GM18907 (cell line): ENCODE measurements at regions not wholly inside any gene's neighbourhood (a gene's known extent, or its start where the extent isn't known, plus 50 kb on each side); places are given as distances from the start of the nearest gene placed in this dataset.
A peak's percentile ranks its signal among the peaks of the same experiment; 100 is the strongest.

Source experiments
- ATAC-seq: cut with Tn5 transposase; IDR thresholded peaks from one replicate; pipeline ENCODE4 v1.9.1; 2021; ENCODE audit warnings: mild to moderate bottlenecking, moderate library complexity; ENCODE audit not compliant: unreplicated experiment

DNA sequence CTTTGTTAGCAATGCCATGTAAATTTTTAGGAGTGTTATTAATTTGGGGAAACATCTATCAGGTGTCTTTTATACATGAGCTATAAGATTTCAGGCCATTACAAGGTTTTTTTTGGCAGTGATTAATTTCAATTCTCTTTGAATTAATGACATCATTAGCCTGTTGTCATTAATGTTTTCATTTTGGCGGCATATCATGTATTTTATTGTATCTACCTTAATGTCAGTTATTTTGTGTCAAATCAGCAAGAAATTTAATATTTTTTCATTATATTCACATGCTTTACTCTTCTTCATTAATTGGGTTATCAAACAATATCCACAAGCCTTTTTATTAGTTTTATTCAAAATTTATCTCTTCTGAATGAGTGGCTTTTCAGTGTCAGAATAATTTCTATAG lies 153.0 kb upstream of the CAND1 start:
- ATAC-seq: no peak

GRCh38 chr12:67122584-67122983 lies 146.6 kb upstream of the CAND1 start:
- ATAC-seq: no peak

DNA sequence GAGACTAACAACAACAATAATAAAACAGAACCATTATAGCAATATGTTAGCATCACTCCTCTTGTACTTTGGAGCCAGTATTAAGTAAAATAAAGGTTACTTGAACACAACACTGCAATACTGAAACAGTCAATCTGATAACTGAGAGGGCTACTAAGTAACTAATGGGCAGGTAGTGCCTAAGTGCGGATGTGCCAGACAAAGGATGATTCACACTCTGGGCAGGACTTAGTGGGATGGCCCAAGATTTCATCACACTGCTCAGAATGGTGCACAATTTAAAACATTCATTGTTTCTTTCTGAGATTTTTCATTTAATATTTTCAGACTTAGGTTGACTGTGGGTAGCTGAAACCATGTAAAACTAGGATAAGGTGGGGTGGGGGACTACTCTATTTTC lies 131.9 kb upstream of the CAND1 start:
- no peak for ATAC-seq

DNA sequence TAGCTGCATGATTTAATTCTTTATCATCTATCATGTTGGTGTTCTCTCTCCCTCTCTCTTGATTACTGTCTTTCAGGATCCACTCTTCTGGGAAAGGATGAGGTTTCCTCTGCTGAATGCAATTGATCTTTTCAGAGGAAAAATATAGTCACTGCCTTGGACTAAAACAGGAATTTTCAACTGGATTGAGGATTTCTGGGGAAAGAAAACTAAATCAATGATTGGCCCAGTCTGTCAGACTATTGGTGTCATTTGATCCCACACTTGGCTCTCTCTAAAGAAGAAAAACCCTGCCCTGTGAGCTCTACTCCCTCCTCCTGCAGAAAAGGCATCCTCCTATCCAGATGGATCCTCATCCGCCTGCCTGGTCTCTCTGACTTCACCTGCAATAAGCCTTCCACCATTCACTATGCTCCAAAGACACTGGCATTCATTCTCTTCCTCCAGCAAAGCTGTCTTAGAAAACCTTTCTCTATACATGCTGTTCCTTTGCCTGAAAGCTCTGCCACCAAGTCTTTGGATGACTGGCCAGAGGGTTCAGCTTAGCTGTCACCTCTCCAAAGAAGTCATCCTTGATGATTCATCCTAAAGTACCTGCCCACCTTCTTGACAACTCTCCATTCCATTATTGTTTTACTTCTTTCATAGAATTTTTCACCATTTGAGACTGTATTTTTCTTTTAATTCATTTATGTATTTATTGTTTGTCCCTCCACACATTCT lies 127.7 kb upstream of the CAND1 start:
- ATAC-seq: no peak

DNA sequence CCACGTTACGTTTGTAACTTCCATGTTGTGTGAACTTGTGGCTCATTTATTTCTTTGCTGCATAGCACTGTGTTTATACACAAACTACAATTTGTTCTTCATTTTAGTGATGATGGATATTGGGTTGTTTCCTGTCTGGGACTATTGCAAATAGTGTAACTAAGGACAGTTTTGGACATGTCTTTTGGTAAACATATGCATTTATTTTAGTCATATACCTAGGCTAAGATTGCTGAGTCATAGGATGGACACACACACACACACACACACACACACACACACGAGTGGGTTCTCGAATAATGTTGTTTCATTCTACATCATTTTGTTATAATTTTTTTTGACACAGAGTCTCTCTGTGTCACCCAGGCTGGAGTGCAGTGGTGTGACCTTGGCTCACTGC lies 123.5 kb upstream of the CAND1 start:
- ATAC-seq: no peak

GRCh38 chr12:67147030-67147429 lies 122.1 kb upstream of the CAND1 start:
- ATAC-seq: no peak

GRCh38 chr12:67147447-67147846 lies 121.7 kb upstream of the CAND1 start:
- ATAC-seq: no peak

GRCh38 chr12:67148265-67148664 lies 120.9 kb upstream of the CAND1 start:
- ATAC-seq: no peak

DNA sequence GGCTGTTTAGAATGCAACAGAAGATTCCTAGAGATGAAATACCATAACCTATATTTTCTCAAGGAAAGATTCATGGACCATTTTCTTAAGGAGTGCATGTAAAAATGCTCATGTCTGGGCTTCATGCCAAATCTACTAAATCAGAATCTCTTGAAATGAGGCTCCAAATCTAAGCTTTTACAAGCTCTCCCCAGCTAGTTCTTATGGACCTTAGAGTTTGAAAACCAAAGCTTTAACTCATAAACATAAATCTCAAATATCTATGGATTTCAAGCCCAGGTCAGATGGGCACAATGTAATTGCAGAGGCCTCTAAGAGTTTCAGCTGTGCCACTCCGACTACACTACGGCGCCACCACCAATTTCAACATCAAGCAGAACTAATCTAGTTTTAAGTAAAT lies 117.3 kb upstream of the CAND1 start:
- no peak for ATAC-seq

DNA sequence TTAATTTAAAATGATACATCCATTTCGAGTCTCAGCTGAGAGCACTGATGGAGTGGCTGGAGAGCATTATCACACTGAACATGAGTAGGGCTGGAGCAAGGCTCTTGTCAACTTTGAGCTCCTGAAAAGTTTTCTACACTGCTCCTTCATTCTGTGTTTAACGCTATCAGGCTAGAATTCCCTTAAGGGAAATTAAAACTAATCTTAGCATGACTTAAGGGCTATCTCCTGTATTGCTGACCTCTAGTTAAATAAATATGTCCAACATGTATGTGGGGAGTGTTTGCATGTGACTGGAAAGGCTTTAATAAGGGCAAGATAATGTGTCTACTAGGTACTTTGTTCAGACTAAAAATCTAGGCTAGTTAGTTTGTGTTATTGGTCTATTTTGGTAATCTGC lies 116.7 kb upstream of the CAND1 start:
- no peak for ATAC-seq

DNA sequence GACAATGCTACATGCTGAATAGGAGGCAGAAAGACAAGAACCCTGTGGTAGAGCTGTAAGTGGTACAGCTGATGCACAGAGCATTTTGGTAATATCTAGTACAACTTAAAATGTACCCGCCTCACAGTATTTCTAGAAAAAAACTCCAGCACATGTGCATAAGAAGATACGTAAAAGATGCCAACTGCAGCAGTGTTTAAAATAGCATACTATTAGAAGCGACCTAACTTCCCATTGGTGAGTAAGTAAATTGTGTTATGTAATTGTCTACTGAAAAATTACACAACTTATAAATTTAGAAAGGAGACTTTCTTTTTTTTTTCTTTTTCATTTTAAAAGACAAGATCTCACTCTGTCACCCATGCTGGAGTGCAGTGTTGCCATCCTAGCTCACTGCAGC lies 114.3 kb upstream of the CAND1 start:
- ATAC-seq: no peak

DNA sequence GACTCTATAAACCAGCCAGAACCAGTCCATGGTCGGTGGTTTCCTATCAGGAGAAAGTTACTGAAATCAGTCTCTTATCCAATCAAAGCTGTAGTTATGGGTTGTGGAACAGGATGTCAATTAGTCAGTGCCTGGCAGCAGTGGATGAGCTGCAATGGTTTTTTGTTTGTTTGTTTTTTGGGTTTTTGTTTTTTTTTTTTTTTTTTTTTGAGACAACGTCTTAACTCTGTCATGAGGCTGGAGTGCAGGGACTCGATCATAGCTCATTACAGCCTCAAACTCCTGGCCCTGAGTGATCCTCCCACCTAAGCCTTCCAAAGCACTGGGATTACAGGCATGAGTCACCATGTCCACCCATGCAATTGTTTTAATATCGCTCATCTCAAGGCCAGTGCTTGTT lies 113.3 kb upstream of the CAND1 start:
- no peak for ATAC-seq

- ATAC-seq: peak; percentile 65
Observed at GRCh38 chr12:67161322-67161918, 107.7 kb upstream of the CAND1 start.

GRCh38 chr12:67173258-67173657 lies 95.9 kb upstream of the CAND1 start:
- no peak for ATAC-seq

DNA sequence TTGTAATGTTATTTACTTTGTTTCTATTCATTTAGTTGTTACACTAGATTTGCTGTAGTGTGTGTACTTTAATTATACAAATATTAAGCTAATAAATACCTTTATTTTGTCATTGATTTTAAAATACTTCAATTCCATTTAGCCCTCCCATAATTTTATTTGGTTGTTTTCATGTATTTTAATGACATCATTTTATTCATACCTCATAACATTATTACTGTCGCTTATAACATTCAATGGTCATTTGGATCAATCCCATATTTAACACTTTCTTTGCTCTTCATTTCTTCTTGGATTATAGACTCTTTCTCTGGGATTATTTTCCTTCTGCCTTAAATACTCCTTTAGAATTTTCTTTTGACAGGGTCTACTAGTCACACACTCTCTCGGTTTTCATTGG lies 86.6 kb upstream of the CAND1 start:
- ATAC-seq: no peak

- no peak for ATAC-seq
Observed at GRCh38 chr12:67193704-67194103, 75.5 kb upstream of the CAND1 start.

DNA sequence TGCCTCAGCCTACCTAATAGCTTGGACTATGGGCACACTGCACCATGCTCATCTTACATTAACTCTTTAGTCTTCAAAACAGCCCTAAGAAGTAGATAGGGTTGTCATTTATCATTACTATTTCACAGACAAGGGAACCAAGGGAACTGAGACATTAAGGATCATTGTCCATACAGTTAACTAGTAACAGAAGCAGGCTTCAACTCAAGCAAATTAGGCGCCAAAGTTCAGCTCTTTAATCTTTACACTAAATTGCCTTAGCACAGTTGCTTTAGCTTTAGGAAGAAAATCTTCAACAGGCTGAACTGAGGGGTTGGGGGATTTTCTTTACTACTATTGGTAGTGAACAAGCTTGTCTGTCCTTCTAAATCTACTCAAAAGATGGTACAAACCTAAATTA lies 68.8 kb upstream of the CAND1 start:
- ATAC-seq: no peak

GRCh38 chr12:67202011-67202677 lies 67.0 kb upstream of the CAND1 start:
- peak; percentile 5 for ATAC-seq

DNA sequence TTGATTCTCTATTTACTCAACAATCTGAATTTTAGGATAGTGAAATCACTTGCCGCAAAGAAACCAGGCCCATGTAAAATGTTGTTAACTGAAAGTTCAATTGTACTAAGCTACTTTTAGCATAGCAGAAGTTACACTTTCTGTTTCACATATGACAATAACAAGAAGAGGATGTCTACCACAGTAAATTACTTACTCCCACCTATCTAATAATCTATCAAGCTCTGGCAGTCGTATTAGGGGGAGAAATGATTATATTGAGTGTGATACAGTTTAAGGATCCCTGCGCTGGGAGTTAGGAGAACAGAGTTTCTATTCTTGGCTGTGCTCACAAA lies 66.5 kb upstream of the CAND1 start:
- peak; percentile 76 for ATAC-seq

- ATAC-seq: no peak
Observed at GRCh38 chr12:67208281-67209067, 60.7 kb upstream of the CAND1 start.

DNA sequence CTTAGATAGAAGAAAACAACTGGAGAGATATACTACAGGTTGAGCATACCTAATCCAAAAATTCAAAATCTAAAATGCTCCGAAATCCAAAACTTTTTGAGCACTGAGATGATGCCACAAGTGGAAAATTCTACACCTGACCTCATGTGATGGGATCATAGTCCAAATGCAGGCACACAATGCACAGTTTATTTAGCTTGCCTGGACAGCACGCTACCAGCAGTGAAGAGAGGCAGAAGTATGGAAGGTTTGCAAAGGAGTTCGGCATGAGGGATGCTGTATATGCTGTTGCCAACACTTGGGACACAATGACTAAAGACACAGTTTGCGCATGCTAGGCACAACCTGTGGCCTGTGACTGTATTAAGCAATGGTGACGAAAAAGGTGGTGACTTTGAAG lies 58.1 kb upstream of the CAND1 start:
- ATAC-seq: no peak

GRCh38 chr12:67211494-67211893 lies 57.7 kb upstream of the CAND1 start:
- no peak for ATAC-seq
